HG03175 (cell line): ENCODE measurements at regions not wholly inside any gene's neighbourhood (a gene's known extent, or its start where the extent isn't known, plus 50 kb on each side); places are given as distances from the start of the nearest gene placed in this dataset.
"Not testable (repeated sequence)": the region's sequence is repeated elsewhere in the genome, so short reads cannot be mapped to it uniquely, and the experiment has no call there.

Experiments
- ATAC-seq: cut with Tn5 transposase; IDR thresholded peaks from one replicate; pipeline ENCODE4 v1.9.1; 2021; ENCODE audit warnings: mild to moderate bottlenecking, moderate library complexity; ENCODE audit not compliant: unreplicated experiment

DNA sequence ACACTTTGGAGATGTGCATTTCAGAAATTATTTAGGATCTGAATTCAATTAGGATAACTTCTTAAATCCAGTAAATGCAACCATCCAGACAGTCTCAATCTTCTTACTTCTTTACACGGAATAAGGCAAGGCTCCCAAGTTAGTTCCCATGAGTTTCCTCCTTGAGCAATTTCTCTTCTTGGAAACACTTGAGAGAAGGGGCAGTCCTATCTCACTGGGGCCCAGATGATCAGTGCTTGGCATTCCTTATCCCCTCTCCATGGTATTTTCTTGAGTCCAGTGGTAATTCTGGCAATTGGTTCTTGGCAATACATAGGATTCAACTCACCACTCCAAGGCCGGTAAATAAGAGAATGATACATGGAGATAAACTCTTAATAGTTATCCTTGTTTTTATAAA lies 87.1 kb upstream of the PTHLH start:
- no peak for ATAC-seq

DNA sequence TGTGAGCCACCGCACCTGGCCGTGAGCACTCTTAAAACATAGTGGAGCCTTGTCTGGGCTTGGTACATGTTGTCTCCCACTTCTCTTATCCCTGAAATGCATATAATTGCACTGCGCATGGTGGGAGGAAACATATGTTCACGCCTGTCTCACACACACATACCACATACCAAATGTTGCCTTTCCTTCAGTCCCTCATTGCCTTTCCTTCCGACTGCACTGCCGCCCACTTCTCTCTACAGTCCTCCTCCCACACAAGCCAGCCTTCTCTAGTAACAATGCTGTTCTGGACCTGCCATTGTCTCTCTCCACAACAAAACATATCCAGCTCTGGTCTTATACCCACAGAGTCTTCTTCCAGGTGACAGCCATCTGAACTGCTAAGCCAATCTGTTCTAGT lies 88.3 kb upstream of the PTHLH start:
- ATAC-seq = no peak

DNA sequence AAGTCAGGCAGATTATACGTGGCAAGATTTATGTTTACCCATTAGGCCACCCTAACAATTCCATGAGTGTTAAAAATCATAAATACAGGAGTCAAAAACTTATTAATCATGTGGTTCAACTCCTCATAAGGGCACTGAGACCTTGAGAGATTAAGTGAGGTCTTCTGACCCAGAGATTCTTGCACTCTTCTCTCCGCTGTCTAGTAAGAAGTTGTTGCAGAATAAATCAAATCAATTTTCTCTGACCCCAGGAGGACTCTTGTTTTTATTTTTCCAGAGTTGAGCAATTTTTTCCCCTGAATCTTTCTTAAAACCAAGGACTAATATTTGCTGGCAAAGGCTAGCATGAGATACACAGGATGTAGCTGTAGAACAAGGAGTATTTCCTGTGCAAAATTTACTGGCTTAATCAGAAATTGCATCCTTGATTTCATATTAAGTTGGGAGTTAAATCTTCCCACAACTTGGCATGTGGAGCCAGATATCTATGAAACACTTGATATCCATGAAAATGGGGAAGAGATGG lies 90.9 kb upstream of the PTHLH start:
- ATAC-seq = no peak

DNA sequence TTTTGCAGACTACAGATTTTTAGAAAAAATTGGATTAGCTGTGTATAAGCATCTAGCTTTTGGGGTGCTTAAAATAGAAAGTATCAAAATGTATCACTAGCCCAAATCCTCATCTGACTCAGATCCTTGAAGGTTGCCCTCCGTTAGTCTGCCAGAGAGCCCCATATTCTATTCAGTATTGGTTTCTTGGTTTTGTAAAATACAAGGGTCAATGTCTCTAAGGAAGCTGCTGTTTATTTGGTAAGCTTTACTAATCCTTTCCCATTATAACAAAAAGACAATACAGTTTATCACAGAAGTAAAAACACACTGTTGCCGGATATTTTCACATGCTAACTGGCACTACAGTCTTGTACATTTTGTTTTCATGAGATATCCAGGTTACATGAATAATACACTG lies 92.8 kb upstream of the PTHLH start:
- no peak for ATAC-seq

DNA sequence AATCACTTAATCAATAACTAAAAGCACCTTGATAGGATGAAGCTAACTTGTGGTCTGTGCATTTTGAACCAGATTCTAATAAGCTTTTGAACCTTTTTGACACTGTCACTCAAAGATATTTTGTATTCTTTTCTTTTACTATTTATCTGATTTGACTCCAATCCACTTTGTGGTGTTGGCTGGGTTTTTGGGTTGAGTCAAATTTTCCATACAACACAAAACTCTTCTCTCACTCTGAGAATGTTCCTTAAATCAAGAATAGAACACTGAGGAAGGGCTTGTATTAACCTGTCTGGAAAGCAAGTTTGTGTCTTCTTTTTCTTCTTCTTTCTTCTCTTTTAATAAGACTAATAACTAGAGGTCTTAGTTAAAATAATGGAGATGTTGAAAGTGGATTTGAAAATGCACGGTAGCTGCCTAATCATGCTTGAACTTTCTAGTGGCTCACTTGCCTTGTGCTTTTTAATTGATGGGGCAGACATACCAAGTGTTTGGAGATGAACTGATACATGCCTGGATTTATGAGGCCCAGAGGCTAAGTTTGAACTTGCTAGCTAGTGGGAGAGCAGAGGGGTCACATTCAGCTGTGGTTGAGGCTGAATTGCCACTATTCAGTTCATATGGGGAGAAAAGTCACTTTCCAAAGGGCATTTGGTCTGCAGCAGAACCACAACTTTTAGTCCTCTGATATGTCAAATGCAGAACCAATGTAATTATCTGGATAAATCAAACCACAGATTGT lies 93.5 kb upstream of the PTHLH start:
- no peak for ATAC-seq

DNA sequence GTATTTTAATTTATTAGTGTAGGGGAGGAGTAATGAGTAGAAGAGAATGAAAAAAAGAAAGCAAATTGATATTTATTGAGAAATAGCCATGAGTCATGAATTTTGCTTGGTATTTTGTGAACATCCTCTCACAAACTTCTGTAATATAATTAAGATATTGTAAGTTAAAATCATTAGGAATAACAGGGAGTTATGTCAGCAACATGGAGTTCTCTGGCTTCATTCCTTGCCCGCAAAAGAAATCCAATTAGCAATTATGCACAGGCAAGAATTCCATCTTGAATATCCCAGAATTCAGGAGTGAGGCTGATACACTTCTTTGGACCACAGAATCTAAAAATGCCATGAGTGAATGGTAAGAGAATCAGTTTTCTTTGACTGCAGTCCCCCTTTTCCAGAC lies 94.3 kb upstream of the PTHLH start:
- no peak for ATAC-seq

DNA sequence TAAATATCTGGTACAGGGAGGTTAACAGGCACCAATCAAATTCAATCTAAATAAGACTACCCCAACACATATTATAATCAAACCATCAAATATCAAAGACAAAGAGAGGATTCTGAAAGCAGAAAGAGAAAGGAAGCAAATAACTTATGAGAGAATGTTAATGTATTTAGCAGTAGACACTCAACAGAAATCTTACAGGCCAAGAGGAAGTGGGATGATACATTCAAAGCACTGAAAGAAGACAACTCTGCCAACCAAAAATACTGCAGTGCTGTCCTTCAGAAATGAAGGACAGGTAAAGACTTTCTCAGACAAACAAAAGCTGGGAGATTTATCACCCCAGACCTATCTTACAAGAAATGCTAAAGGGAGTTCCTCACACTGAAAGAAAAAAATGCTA lies 95.9 kb upstream of the PTHLH start:
- ATAC-seq = no peak

DNA sequence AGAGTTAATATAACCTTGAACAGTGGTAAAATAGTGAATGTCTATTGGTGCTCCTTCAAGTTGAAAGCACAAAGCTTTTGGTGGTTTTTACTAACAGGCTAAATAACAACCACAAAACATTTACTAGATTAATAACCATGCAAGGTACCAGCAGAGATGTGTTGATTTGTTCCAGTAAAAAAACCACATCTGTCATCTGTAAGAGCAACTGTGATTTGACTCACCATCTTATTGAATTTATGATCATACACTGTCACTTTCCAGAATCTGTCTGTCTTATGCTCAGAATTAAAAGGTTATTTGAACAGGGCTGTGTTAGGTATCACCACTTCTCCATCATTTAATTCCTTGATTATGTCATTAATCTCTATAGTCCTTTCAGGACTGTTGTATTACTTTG lies 107.0 kb upstream of the PTHLH start:
- ATAC-seq = no peak

DNA sequence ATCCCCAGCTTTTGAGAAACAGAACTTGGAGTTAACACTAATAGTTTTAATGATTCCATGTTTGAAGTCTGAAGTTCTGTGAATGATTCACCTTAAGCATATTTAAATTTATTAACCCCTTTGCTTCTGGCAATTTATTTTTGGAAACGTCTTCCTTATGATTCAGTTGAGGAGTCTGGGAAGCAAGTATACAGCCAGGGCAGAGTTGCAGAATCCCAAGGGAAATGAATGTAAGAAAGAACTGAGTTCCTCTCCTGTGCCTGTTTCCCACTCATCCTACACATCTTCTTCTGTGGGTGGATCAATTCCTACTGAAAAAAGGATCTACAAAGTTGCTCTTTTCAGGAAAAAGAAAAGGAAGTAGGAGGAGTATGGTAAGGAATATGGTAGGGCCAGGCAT lies 108.2 kb upstream of the CCDC91 start:
- ATAC-seq = no peak

DNA sequence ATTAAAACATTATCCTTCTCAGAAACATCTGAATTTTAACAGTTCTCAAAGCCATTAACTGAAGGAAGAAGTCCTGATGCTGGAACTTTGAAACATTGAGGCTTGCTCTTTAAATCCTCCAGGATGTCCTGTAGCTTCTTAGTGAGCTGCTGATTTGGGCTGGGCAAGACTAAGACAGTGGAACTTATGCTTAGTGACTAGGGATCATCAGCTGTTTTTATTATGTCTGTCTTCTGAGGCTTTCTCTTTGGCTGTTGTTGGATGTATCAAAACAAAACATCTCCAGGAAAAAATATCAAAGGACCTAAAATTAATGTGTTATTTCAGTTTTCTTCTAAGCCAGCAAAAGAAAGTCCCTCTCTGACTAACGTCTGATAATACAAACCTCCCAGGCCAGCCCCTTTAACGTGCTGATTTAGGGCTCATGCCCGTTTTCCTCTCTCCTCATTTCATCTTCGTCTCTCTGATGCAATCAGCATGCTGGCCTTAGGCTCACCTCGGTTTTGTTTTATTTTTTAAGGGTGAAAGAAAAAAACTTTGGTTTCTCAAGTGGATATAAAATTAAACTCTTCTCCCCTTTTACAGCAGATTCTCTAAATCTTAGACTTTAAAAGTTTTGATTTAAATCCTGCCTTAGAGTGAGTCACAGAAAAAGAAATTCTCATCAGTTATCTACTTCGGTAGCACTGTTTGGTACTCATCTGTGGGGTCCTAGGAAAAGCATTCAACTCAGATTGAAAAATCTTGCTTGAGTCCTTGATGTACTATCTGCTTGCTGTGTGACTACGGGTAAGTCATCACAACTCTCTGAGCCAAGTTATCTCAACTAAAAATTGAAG lies 106.2 kb upstream of the CCDC91 start:
- no peak for ATAC-seq

DNA sequence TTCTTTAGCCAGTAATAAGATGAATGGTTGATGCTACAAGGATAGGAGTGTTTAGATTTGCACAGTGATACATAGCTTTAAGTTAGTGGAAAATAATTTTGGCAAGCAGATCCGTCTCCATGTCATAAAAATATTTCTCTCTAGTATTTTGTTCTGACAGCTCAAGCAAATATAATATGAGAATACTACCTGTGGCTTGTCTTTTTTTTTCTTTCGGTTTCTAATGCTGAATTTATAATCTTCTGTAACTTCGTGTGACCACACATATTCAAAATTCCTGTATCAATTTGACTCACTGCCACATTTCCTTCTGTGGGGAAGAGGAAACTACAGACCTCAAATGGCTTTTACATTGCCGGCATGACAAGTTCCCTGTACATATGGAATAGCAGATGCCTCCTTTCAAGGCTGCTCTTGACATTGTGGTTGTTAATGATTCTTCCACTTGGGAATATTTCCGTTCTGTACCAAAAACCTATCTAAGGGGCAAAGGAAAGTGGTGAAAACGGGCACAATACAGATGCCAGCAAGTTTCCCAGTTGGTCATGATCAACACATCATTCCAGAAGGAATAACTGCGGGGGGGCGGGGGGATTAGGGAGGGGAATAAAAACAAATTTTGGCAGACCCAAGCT lies 103.6 kb upstream of the CCDC91 start:
- peak; percentile 62 for ATAC-seq

DNA sequence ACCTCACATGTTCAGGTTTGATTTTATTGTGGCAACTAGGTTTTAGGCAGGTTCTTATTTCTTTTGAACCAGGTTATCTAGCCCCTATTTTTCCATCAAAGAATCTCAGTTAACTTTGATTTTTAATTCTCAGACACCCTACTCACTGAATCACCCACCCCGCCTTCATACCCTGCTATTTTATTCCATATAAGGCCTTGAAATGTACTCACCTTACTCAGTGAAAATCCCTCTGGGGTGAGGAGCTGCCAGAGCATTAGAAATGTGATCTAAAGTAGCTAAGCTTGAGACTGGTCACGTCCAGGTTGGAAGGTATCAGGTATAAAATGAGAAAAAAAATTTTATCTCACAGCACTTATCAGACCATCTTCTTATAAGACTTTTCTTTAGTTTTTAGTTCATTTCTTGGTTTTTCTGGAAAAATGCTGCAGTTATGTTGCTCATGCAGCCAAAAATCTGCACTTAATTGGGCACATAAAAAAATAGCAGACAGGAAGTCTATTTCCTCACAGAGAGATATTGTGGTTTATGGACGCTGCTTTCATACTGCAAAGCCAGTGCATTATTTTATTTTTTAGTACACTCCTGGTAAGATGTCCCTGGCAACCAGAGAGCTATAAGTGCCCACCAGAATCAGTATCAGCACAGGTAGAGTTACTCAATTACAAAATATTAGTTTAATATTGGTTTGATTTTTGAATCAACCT lies 101.5 kb upstream of the CCDC91 start:
- no peak for ATAC-seq

DNA sequence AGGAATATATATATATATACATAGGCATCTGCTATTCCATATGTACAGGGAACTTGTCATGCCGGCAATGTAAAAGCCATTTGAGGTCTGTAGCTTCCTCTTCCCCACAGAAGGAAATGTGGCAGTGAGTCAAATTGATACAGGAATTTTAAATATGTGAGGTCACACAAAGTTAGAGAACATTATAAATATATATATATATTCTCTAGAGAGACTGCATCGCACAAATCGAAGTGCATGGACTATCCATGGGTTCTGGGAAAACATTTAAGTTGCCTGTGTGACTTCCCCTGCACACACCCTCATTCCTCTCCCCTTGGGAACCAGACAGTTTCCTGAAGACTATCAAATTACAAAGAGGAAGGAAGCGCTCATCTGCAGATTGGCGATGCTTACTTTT lies 100.9 kb upstream of the CCDC91 start:
- no peak for ATAC-seq

DNA sequence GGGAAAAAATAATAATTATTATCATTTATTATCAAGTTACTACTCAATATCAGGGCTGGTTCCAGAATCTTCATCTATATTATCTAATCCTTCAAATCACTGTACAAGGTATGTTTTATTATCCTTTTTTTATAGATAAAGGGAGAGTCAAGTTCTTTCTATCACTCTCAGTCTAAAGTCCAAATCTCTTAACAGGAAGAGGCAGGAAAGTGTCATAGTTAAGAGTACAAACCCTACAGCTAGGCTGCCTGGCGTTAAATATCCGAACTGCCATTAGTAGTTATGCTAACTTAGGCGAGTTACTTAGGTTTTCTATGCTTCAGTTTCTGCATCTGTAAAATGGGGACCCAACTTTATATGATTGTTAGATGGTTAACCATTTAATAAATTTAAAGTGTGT lies 99.4 kb upstream of the CCDC91 start:
- no peak for ATAC-seq

DNA sequence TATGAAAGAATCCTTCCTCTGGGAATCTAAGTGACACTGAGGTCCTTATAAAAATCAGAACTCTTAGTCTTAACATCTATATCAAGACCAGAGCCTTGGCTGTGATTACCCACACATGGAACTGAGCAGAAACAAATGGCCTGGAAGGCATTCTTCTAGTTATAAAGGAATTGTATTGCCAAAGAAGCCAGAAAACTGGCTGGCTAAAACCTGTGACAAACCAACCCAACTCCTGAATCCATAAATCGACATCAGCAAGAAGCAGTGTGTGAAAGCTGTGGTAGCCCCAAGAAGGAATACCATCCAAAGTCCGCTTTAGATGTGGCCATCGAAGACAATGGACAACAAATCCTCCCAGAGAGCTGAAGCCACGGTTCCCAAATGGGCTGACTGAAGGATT lies 97.9 kb upstream of the CCDC91 start:
- no peak for ATAC-seq

DNA sequence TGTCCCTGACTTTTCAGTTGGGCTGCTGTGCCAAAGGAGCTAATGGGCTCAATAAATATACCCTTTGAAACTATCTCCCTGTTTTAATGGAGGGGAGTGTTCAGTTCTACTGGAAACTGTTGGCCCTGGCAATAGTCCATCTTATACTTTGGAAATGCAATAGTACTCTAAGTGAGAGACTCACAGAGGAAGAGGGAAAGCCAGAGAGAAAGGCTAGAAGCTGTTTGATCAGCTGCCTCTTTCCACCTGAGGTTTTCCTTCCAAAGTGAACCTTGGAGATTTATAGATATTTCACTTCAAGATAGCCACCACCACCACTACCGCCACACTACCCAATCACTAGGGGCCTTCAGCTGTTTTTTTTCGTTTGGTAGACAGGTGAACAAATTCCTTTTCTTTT lies 93.6 kb upstream of the CCDC91 start:
- no peak for ATAC-seq

DNA sequence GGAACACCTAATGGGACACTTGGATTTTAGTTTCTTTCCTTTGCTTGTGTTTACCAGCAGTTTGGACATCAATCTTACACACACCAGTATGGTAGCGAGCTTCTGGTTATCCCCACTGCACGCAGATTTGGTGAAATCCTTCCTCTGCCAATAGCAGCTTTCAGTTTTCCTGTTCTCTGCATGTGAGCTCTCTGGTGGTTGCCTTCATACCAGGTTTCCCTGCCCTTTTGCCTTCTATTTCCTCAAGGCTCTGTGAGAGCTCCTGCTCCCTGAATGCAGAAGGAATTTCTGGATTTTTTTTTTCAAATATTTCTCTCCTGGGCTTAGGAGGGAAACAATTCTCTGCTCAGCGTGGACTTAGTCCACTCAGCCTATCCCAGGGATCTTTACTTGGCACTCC lies 93.0 kb upstream of the CCDC91 start:
- no peak for ATAC-seq

DNA sequence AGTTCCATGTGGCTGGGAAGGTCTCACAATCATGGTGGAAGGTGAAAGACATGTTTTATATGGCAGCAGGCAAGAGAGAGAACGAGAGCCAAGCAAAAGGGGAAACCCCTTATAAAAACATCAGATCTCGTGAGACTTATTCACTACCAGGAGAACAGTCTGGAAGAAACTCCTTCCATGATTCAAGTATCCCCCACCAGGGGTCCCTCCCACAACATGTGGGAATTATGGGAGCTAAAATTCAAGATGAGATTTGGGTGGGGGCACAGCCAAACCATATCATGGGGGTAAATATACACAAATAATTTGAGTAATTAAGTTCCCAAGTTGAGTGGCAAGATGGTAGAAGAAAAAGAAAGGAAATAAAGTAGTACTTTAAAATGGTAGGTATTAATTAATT lies 91.0 kb upstream of the CCDC91 start:
- not testable (repeated sequence) for ATAC-seq

DNA sequence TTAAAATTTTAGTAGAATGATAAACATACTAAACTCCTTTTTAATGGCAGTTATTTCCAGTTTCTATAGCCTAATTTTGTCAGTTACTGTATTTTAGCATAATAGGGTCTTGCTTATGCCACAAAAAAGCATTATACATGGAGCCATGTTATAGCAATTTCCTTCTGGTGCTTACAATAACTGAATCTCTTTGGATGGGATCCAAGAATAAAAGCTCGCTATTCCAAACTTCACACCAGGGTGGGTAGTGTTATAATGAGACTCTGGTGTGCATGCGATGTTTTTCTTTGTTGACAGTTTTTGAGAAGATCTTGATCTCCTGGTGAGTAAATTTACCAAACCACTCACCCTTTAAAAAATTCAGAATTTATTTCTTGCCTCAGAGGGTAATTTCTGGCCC lies 90.4 kb upstream of the CCDC91 start:
- no peak for ATAC-seq

DNA sequence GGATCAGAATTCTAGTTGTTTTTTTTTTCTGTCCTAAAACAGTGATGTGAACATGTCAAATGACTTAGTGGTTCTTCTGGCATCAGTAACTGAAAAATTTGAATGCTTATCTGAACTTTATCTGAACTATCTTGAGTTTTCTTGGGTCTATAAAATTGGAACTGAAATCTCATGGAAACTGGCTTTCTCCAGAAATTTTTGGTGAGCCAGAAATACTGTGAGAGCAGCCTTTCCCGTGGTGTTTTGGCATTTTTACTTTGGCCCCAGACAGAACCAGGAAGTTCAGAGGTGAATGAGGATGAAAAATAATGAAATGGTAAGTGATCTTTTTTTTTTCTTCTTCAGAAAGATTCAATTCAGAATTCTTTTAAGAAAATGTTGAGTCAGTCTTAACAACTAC lies 89.5 kb upstream of the CCDC91 start:
- no peak for ATAC-seq

DNA sequence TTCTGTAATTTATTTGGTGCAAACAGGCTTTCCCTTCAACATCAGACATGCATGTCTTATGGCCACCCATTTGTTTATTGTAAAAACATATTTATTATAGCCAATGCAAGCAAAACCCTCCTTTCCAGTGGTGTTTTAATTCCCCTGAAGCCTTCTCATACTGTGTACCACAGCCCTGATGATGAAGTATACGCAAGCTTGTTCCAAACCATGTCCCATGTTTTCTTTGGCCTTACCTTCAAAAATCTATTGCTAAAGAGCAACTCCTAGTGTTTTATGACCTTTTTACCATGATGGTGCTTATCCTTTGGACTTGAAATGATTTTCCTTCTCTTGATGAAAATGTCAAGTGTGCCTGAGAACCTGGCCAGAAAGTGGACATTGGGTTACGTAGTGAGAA lies 85.9 kb upstream of the CCDC91 start:
- ATAC-seq = no peak
